GM21423 (cell line): ENCODE measurements at regions not wholly inside any gene's neighbourhood (a gene's known extent, or its start where the extent isn't known, plus 50 kb on each side); places are given as distances from the start of the nearest gene placed in this dataset.
"Not testable (repeated sequence)": the region's sequence is repeated elsewhere in the genome, so short reads cannot be mapped to it uniquely, and the experiment has no call there.

Experiments used
- ATAC-seq: cut with Tn5 transposase; IDR thresholded peaks from one replicate; pipeline ENCODE4 v1.9.1; 2021; ENCODE audit warnings: mild to moderate bottlenecking, moderate library complexity; ENCODE audit not compliant: unreplicated experiment

DNA sequence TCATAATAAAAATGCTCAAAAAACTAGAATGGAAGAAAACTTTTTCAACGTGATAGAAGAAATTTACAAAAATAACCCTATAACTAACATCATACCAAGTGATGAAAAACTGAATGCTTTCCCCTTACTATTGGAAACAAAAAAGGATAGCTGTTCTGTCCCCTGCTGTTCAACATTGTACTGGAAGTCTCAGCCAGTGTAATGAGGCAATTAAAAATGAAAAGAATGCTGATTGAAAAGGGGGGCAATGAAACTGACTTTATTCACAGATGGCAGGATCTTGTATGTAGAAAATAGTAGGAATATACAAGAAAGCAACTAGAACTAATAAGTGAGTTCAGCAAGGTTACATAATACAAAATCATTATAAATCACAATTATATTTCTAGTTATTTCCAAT is 337.9 kb upstream of the KITLG start:
- no peak for ATAC-seq

DNA sequence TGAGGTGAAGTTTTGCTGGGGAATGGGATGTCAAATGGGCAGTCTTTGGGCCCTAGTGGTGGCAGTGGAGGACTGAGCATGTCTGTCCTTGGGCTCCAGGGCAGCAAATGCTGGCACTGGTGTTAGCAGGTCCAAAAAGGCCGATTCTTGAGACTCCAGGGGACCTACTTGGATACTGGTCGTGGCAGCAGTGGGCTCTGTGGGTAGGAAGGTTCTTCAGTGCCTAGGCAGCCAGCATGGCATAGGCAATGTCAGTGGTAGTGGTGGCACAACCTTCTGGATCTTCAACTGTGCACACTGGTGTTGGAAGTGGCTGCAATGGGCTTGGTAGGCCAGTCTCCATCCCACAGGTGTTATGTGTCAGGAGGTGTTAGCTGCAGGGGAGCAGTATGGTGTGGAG is 334.7 kb upstream of the KITLG start:
- ATAC-seq = no peak

DNA sequence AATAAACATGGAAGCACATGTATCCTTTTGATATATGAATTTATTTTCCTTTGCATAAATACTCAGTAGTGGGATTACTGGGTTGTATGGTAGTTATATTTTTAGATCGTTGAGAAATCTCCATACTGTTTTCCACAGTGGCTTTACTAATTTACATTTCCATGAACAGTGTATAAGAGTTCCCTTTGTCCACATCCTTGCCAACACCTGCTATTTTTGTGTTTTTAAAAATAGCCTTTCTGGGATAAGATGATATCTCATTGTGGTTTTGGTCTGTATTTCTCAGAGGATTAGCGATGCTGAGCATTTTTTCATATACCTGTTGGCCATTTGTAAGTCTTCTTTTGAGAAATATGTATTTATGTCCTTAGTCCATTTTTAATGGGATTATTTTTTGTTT is 329.2 kb upstream of the KITLG start:
- no peak for ATAC-seq

DNA sequence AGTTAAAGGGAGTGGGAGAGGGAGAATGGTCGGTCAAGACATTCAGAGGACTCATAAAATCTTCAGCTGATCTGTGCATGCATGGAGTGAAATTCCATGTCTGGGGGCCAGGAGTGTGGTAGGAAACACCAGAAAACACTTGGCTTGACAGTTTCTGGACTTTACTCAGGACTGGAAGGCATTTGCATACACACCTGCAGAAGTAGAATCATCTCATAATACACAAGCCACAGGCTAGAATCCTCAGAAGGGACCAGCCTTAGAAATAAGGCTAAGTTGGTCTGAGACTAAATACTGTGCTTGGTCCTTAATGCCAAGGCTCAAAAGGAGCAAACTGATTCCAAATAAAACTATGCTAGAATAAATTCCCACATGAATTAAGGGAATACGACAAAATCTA is 328.1 kb upstream of the KITLG start:
- no peak for ATAC-seq

DNA sequence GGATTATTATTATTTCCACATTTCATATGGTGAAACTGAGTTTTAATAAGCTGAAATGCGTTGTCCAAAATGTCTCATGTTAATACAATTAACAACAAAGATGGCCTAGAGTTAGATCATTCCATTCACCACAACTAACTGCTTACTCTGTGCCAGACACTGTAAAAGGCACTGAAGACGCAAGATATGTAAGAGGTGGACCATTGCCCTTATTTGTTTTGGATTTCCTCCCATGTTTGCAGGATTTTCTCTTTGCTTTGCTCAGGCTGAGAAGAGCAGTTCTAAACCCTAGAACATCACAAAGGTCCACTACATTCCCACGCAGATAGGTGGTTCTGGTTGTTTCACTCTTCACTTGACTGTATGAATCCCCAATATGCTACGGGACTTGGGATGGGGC is 324.4 kb upstream of the KITLG start:
- ATAC-seq = no peak

DNA sequence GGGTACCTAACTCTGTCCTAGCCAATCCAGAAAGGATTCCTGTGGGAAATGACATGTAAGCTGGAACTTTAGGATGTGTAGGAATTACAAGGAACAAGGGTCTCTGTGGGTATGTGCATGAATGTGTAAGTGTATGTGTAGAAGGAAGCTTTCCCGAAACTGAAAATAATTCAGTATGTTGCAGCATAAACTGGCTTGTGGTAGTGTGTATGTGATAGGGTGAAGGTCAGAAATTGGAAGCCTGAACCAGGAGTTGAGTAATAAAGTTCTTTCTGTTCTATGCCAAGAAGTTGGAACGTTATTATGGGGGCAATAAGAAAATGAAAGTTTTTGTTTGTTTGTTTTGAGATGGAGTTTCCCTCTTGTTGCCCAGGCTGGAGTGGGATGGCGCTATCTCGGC is 323.1 kb upstream of the KITLG start:
- no peak for ATAC-seq

DNA sequence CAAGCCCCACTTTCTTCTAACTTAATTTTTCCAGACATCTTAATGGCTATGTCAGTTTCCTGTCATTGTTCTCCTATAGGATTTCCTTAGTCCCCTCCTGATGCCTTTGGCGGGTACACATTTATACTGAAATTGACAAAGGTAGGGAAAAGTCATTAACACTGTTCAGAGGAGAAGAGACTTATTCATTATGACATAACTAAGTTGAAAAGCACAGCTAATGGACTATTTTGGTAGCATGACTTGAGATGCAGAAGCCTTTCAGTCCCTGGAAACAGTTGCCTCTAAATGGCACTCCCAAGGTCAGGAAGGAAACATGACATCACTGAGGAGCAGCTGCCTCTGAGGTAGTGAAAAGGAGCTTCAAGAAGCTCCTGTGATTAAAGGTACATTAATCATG is 317.5 kb upstream of the KITLG start:
- ATAC-seq = no peak

DNA sequence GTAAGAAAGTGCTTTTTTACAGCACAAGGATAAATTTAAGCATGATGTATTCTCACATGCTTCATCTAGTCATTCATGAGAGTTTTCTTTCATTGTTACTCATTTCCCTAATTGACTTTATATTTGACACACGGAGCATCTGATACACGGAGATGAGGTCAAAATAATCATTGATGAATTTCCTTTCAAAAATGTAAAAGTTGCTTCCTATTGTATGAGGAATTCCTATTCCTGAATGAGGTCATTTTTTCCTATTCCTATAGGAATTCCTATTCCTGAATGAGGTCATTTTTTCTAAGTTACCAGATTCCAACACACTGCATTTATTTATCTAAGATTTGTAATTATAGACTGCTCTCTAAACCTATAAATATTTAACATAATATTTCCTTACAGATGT is 316.7 kb upstream of the KITLG start:
- ATAC-seq = no peak

DNA sequence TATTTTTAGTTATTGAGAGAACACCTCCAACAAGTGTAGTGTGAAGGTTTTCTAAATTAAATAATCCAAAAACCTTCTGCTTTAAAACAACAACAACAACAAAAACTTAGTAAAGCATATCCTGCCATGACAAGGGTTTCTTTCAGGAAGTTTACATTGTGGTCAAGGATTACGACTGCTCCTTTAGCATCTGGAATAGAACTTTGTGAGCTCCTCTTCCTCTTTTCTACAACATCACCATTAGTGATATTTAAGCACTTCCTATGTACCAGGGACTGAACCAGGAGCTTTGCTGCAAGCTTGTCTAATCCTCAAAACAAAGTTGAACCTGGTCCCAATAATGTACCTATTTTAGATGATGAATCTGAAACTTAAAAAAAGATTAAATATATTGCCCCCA is 315.4 kb upstream of the KITLG start:
- no peak for ATAC-seq

DNA sequence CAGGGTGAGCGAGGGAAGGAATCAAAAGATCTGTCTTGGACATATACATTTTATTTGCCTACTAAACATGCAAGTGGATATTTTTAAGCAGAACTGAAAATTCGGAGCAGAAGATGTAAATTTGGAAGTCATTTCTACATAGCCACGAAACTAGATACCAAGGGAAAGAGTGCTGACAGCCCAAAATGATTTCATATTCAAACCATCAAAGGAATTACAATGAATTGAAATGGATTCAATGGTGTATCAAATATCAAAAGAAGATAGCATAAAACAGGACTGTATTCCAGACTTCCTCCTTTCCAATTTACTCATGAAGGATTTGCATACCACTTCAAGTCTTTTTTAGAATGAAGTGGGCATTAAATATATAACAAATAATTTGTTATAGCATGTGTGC is 313.5 kb upstream of the KITLG start:
- ATAC-seq = no peak

DNA sequence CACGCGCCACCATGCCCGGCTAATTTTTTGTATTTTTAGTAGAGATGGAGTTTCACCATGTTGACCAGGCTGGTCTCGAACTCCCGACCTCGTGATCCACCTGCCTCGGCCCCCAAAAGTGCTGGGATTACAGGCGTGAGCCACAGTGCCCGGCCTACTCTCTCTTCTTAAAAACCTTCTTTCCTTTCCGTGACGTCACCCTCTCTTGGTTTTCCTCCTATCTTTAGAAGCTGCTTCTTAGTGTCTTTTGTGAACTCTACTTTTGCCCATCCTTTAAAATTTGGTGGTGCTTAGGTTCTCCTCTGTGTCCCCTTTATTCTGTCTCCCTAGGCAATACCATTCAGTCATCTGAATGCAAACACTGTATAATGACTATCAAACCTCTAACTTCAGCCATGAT is 311.2 kb upstream of the KITLG start:
- not testable (repeated sequence) for ATAC-seq

DNA sequence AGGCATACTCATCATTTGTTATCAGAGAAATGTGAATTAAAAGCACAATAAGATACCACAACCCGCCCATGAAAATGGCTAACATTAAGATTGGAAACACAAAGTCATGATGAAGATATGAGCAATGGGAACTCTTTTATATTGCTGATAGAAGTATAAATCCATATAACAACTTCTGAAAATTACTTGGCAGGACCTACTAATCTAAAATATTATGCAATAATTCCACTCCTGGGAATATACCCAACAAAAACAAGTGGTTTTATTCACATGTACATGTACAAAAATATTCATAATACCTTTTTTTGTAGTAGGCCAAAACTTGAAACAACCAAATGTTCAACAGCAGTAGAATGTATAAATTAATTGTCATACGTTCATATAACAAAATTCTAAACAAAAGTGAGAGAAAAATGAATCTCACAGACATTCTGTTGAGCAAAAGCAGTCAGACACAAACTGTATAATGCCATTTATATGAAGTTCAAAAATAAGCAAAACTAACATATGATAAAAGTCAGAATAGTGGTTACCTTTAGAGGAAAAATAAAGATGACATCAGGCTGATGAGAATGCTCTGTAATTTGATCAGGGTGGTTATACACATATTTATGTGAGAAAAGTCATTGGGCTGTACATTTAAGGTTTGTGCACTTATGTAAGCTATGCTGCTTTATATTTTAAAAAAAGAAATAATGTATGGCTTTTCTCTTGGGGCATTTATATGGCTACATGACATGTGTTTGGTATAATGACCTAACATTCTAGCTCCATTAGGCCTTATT is 309.2 kb upstream of the KITLG start:
- no peak for ATAC-seq

DNA sequence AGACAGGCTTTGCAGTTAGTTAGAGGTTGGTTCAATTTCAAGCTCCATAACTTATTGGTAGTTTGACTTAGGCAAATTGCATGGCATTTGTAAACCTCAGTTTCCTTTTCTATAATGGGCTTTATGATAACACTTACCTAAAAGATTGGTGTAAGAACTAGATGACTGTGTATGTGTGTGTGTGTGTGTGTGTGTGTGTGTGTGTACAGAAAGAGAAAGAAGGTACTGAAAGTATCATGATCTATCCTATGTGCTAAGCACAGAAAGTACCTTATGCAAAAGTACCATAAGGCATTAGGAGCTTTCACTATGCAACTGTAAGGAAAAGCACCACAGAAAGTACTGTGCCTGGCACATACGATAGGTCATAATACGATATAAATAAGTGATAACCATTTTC is 304.3 kb upstream of the KITLG start:
- ATAC-seq = peak; percentile 73

DNA sequence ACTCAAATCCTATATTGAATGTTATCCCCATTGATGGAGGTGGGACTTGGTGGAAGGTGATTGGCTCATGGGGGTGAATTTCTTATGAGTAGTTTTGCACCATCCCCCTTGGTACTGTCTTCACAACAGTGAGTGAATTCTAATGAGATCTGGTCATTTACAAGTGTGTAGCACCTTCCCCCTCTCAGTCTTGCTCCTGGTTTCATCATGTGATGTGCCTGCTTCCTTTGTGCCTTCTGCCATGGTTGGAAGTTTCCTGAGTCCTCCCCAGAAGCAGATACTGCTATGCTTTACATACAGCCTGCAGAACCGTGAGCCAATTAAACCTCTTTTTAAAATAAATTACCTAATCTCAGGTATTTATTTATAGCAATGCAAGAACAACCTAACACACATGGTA is 302.4 kb upstream of the KITLG start:
- ATAC-seq = no peak

DNA sequence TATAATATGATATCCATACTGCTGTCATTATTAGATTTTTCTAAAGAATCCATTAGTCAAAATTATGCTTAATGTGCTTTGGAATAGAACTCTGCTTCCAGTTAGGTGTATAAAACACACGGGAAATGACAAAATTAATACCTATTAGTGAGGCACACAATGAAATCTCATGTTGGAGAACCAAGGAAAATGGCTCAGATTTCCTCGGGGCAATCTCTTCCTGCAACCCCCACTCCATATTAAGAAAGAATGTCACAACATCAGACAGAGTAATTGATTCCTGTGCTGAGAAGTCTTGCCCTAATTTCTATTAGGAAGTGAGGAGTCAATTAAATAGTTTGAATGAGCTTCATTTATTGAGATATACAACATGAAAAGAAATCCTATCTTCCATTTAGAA is 299.8 kb upstream of the KITLG start:
- no peak for ATAC-seq

DNA sequence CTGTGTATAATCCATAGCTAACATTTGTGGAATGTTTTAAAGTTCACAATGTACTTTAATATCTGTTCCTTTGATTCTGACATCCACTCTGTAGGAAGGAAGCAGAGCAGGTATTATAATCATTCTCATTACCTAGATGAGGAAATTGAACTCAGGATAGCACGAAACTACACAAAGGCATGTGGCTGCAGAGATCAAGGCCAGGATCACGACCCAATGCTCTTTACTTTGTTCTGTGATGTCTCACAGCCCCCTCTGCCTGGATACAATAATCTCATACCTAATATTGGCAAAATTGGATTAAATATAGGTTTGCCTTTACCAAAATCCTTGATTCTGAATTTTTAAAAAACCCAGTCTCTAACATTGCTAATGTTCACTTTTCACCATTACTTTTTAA is 298.0 kb upstream of the KITLG start:
- ATAC-seq = no peak

DNA sequence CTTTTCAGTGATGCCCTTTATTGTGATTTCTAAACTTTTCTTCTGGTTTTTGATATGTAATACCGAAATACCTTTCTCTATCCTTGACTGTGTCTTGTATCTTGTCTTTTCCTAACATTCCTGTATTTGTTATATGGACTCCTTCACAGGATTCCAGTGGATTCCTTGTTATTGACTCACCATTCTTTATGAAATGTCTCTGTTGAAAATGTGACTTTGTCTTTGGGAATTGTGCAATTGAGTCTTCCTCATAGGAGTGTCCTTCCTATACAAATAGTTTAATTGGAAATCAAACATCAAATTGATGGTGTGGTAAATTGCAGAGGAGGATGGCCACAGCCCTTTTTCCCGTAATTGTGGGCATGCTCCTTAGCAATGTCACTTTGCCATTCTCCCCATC is 296.6 kb upstream of the KITLG start:
- no peak for ATAC-seq

DNA sequence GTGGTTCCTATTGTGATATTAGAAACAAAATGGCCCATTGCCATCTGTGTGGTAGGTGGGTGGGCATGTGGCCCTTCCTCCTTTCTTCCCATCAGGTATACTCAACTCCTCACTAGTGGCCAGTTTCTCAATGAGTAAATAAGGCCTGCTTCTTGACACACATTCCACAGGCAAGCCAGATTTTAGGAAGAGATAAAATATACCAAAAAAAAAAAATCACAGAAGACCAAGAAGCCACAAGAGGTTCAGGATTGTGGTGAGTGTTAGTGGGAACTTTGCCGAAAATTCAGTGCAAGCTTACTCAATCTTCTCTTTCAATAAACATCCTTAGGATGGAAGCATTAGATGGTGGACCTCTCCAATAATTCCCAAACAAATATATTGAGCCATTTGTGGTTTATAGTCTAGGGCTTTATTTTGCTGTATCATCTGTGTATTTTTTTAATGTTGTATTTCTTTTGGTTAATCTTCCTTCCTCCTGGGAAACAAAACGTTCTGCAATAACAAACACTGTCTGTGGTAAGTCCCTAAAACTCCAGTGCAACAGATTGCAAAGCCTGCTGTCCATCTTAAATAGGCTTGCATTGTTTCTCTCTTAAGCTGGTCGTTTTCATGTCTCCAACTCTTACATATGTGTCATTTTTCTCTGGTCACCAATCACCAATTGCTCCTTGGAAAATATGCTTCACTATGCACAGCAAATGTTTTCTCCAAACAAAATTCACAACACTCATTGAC is 289.9 kb upstream of the KITLG start:
- no peak for ATAC-seq

DNA sequence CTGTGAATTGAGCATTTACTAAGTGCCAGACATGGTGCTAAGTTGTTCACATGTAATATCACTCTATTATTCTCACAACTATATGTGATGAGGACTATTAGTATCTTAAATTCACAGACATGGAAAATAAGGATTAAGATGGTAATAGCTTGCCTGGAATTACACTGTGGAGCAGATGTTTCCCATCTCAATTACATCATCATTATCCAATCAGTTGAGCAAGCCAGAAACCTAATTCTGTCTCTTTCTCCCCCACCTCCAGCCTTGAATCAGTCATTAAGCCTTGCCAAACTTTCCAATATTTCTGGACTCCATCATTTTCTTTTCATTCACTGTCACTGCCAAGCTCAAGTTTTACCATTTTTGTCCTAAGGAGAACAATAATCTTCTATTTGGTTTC is 287.8 kb upstream of the KITLG start:
- no peak for ATAC-seq

DNA sequence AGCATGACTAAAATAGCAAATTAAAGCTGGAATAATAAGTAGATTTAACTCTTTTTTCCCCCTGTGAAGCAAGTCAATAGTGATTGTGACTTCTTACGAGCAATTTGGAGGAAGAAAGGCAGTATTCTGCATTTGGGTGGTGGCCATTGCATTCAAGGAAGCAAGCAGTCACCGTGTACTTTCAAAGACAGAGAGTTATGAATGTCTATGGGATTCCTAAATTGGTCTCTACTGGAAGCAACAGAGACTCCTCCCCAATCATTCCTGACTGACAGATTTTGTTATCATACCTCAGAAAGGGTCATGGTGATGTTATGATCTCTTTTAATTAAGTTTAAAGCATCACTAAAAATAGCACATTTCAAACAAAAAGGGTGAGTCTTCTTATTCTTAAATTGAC is 287.2 kb upstream of the KITLG start:
- no peak for ATAC-seq

DNA sequence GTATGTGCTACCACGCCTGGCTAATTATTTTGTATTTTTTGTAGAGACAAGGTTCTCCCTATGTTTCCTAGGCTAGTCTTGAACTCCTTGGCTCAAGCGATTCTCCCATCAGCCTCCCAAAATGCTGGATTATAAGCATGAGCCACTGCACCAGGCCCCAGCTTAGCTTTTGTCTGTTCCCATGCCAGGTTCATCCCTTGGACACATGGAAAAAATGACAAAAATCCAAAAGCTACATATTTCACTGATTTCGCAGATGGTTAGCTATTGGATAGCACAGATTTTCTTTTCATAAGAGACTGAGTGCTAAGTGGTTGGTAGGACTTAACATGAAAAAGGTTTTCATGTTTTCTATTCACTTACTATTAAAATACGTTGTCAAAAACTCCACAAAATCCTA is 286.6 kb upstream of the KITLG start:
- ATAC-seq = no peak

DNA sequence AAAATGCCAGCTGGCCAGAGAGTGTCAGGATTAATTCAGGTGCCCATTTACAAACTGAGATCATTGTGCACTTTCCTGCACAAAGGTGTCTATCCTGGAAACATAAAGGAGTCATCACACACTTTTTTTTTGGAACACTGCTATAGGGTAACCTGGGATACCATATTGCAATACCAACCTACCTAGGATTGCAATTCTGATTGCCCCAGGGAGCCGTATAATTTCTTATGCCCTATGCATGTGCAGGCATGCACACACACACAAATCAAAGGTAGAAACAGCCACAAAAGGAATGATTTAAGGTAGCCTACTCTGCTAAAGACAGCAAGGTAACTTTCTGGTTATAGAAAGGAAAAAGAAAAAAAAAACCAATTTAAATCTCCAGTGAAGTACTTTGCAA is 285.3 kb upstream of the KITLG start:
- no peak for ATAC-seq

DNA sequence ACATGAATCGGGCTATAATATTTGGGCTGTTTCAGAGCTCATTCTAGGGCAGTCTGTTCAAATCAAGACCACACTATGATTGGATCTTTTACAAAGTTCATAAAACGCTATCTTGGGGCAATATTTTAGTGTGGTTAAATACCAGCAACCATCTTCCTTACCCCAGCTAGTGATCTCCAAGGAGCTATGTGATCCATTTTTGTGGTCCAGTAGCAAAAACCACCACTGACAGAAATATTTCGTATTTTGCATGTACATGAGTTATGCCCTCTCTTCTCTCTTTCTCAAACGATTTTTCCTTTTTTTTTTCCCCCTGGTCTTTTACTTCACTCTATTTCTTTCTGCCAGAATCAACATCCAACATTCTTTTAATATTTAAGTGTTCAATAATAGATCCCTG is 280.6 kb upstream of the KITLG start:
- ATAC-seq = no peak
